SHP77 (cell line): ENCODE measurements at regions not wholly inside any gene's neighbourhood (a gene's known extent, or its start where the extent isn't known, plus 50 kb on each side); places are given as distances from the start of the nearest gene placed in this dataset.

Experiments
- DNase-seq, 2 experiments: peaks; one replicate each; lab custom pipeline; 2025; lab: John Stamatoyannopoulos, UW

DNA sequence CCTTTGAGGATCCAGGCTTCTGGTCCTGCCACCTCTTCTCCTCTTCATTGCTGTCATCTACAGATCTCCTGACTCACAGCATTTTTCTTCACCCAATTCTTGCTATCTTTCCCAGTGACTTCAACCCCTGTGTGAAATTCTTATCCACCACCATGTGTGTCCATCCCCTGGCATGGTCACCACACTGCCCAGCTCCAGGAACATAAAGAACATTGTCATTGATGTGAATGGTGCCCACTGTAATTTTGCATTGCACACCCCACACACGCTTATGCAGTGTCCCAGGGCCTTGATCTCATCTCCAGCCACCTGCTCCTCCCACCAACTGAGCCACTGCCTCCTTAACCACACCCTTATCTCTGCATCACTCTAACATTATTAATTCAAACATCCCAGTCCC, 85.3 kb downstream of the C1D start:
- DNase-seq: no peak

DNA sequence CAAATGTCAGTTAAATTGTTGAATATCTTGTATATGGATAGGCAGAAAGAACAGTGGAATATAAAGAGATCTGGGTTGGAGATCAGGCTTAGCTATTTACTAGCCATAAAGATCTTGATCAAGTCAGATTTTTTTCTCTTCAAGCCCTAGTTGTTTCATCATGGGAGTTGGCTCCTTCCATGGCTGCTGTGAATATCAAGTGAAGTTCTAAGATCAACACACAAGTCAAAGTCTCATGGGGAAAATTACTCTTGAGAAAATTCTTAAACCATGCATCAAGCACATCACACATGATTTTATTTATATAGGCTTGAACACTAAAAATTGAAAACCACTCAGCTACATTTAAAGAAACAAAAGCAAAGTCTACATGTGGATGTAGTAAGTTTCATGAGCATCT, 79.8 kb downstream of the C1D start:
- no peak for DNase-seq

DNA sequence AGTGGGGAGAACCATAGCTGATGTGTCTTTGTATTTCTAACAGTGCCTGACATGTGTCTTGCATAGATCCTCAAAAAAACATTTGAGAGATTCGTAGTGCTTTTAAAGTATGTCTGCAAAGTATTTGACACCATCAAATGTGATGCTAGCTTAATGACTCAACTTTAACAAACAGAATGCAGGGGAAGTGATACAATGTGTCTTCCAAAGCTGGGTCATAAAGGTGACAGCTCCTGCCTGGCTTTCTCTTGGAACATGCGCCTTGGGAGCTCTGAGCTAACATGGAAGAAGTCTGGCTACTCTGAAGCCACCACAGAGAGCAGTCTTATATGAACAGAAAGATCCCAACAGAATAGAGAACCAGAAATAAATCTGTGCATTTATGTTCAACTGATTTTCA, 78.2 kb downstream of the C1D start:
- DNase-seq: no peak

DNA sequence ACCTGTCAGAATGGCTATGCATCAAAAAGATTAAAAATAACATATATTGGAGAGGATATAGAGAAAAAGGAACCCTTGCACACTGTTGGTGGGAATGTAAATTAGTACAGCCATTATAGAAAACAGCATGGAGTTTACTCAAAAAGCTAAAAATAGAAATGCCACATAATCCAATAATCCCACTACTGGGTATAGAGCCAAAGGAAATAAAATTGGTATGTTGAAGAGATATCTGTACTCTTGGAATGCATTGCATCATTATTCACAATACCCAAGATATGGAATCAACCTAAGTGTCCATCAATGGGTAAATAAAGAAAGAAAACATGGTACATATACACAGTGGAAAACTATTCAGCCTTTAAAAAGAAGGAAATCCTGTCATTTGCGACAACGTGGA, 77.2 kb downstream of the C1D start:
- DNase-seq: no peak

DNA sequence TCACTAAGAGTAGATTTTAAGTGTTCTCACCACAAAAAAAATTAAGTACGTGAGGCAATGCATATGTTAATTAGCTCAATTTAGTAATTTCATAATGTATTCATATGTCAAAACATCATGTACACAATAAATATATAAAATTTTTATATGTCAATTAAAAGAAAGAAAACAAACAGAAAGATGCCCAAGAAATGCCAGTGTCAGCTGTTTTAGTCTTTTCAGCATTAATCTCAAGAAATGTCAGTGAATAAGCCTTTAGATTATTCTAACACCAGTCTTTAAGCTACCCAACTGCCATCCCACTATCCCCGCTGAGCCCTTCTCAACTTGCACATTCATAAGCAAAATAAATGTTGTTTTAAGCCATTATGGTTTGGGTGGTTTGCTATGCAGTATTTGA, 76.5 kb downstream of the C1D start:
- no peak for DNase-seq
